NCI-H2196 (cell line): ENCODE measurements at regions not wholly inside any gene's neighbourhood (a gene's known extent, or its start where the extent isn't known, plus 50 kb on each side); places are given as distances from the start of the nearest gene placed in this dataset.

ENCODE experiments used
- DNase-seq: peaks from one replicate; lab custom pipeline; 2025; ENCODE audit not compliant: unreplicated experiment; lab: John Stamatoyannopoulos, UW

DNA sequence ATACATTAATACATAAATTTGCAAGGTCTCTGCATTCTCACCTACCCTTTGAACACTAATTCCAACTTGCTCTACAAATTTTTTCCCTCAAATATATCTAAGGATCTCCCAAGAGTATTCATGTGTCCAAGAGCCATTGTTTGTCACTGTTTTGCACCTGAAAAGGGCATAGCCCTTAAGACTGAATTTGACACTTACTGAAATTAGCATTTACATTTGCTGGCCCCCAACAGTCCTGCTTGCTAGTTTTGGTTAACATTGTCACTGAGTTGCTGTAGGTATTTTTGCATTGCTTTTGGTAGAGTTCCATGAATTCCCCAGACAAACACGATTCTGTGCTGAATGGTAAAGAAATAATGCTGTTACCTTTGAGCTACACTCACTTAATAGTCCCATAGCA lies 57.3 kb downstream of the KCNA4 start:
- no peak for DNase-seq

DNA sequence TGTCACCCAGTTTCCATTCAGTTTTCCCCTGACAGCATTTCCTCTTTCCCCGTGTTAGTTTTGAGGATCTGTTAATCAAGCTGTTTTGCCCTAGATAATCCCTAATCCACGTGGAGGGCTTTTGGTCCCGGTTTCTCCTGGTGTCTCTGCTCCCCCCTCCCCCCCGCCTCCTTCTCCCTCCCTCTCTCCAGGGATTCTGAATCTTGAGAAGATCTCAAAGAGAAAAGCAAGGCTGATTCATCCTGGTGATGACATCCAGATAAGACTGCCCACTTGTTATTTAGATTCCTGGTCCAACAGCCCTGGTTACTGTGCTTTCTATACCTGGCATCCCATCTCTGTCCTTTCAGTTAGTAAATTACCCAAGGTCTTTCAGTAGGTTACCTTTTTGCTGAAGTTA lies 59.4 kb downstream of the KCNA4 start:
- DNase-seq, result no peak

DNA sequence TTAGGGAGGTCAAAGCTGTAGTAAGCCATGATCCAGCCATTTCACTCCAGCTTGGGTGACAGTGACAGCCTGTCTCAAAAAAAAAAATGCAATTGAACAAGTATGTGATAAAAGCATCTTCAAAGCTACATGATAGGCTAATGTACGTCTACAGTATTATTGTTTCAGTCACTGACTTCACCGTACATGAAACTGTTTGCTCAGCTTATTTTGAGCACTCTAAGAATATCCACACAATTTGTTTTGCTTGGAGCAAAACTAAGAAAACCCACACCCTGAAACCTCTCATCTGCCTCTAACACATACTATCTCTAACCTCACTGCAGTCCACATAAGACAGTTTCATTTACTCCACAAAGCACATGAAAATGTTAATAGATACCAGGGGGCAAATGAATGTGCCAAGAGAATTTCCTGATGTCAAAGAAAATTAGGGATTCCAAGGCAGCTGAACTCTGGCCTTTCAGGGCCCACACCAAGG lies 60.7 kb downstream of the KCNA4 start:
- DNase-seq, result no peak

DNA sequence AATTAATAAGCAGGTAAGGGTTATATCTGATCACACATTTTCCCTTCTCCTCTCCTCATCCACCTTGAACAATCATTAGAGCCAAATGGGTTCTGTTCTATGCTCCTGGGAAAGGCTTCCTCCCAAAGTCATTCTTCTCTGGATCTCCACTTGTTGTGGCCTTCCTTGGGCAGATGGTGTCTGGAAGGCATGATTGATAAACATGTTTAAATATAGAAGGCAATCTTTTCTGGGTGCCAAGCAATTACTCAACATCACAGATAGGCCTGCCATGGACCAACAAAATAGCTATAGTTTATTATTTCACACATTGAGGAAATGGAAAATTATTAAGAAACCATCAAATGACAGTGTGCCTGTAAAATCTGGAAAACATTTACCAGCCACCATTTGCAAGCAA lies 73.5 kb downstream of the KCNA4 start:
- no peak for DNase-seq

DNA sequence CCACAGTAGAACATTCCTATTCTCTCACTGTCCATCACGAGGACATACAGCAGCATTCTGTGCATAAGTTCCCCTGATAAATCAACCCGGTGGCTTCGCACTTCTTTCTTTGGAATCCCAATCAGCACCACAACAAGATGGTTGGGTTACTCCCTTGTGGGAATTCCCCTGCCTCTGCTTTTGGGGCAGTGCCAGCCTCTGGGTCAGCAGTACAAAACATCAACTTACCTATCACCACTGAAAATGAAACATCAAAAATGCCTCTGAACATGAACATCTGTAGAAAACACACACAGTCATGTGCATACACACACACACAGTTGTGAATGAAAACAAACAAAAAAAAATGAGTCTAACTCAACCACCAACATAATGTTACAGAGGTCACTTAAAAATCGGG lies 79.3 kb downstream of the KCNA4 start:
- DNase-seq, result no peak

DNA sequence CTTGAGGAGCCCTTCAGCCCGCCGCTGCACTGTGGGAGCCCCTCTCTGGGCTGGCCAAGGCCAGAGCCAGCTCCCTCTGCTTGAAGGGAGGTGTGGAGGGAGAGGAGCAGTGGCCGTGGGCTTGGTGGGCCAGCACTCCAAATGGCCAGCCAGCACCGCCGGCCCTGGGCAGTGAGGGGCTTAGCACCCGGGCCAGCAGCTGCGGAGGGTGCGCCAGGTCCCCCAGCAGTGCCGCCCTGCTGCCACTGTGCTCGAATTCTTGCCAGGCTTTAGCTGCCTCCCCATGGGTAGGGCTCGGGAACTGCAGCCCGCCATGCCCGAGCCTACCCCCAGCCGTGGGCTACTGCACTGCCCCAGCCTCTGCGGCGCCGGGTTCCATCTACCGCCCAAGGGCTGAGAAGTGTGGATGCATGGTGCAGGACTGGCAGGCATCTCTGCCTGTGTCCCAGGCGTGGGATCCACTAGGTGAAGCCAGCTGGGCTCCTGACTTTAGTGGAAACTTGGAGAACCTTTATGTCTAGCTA lies 82.7 kb downstream of the KCNA4 start:
- DNase-seq, result no peak

DNA sequence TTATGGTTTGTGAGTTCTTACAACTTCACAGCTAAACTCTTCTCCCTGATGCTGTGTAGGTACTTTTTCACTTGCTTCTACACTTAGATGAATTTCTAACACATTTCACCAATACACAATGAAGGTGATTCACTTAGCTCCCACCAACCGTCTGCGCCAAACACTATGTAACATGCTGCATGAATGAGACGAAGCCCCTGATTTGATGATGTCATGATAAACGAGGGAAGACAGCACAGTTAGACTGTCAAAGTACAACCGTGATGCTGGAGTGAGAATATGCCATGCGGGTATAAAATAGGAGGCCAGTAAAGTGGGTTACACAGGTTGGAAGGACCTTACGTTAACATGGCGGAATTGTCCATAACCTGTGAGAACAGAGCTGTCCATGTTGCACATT lies 100.8 kb downstream of the KCNA4 start:
- no peak for DNase-seq

DNA sequence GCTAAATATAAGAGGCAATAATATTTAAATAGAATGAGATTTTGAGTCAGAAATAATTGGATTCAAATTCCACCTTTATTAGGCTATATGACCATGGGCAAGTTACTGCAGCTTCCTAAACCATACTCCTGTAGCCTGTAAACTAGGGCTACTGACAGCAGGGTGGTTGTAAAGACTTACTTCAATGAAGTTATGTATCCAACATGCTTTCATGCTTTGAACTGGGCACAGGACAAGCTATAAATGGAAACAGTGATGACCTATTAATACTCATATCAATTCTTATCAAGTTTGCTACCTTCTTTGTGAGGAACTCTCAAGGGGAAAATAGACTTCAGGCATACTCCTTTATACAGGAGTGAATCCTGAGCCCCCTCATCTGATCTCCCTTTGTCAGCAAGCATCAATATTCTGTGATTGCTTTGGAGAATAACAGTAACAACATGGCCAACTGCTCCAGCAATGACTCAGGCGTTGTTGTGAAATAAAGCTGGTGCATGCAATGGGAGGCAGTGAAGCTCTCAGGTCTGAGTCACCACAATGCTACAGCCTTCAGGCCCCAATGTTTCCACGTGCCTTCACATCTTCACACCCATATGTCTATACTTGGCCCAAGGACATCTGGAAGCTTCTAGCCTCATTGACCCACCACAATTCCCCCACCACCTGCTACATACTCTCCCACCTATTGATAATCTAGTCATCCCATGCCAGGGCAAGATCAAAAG lies 102.5 kb downstream of the KCNA4 start:
- DNase-seq, result no peak

DNA sequence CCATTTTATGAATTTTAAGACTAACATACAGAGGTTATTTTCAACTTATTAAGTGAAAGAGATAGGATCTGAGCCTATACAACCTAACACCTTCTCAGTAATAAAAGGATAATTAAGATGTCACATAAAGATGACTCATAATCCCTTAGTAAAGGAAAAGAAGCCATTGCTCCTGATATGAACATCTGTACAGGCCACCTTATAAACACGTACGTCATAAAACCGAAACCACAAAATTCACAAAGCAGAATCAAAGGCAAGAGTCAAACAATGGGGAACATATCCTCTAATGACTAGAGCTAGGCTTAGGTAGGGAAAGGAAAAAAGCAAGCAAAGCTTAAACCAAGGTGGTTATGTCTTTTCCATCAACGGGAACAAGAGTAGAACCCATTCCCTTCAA lies 103.5 kb downstream of the KCNA4 start:
- no peak for DNase-seq

DNA sequence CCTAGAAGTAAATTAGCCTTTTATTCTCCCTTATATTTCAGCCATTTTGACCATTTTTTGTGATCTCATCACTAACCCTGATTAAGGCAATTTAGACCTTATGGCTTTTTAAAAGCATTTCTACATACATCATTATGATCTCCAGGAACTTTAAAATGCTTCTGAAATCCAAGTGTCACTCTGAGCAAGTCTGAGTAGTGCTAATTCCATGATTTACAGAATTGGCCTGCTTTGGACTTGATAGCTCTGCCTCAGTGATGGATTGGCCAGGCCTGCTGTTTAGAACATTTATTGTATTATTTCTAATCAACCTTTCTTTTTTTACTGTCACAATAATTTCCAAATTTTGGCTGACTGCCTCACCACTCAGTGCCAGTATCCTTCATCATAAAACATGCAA lies 116.4 kb downstream of the KCNA4 start:
- no peak for DNase-seq

DNA sequence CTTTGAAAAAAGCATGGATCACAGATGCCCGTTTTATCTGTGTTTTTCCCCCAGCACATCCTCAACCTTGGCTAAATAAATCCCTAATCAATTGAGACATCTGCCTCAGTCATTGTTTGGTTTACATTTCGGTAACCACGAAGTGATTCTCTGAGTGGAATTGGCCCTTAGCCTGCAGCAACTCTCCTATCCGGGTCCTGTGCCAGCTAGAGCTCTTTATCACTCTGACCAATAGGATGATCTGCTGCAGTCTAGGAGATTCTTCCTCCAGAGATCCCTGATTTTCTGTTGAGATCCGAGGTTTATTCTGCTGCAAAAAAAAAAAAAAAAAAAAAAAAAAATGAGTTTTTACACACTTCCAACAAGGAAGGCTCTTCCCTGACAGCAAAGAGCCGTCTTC lies 137.3 kb downstream of the KCNA4 start:
- no peak for DNase-seq

DNA sequence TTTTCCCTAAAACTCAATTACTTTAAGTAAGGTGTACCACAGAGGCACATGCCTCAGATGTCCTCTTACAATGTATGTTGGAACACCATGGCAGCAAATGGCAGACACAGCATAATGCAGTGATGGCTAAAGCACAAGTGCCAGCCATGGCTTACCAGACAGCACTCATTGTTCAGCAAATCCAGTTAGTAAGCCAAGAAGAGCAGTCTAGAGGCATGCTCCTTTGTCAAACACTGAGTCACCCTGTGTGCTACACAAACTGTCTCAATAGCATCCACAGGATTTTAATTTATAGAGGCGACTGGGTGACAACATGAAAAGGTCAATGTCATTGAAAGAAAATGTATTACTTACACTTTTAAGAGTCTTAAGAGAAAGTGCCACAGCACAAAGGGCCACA lies 140.6 kb downstream of the KCNA4 start:
- no peak for DNase-seq

DNA sequence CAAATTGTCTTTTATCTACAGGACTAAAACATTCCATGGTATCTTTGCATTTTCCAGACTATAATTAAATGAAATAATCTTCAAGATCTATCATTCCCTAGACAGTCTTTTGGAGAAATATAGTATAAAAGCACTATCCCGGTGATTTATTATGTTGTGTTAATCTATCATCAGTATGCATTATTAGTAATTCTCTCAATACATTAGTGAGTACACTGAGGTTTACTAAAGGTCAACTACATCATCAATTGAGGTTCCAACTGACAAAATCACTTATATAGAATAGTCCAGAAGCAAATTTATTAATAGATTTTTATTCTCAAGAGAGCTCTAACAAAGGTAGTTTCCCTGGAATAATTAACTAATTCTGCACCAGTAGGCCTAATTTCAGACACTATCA lies 169.6 kb downstream of the KCNA4 start:
- DNase-seq, result no peak

DNA sequence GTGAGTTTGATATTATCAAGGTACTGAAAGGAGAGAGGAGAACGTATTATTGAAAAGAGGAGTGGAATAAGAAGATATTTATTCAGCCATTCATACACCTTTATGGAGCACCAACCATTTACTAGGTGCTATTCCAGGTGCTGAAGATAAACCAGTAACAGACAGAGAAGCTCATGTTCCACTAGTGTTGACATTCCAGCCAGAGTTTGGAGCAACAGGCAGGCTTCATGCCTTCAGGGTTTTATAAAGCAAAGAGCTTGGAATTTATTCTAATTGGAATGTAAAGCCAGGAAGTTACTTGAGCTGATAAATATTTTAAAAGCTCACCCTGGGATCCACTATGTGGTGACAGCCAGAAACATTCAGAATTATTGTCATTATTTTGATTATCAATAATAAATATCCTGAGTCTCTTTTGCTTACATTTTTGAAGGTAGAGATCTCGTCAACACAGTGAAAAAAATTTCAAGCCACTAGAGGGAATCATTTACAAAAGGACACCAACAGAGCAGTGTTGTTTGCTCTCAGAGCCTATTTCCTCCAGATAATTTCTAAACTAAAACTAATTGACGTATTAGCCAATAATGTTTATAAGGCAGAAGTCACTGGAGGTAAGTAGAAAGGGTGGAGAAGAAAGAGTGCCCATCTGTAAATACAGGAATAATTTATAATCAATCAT lies 172.0 kb downstream of the KCNA4 start:
- no peak for DNase-seq

DNA sequence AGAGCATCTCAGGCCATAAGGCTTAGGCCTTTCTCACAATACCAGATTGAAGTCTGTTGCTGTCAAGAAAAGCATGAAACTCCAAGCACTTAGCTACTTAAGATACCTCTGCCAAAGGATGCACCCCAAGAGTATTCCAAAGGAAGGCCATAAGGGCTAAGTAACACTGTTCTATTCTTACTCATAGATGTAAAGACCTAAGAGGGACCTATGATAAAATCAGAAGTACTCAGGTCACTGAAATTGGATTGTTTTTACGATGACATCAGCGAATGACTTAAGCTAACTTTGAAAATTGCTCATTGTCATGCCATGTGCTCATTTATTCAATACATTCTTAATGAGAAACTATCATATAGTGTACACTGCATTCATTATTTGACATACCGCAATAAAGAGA lies 172.8 kb downstream of the KCNA4 start:
- DNase-seq, result no peak

DNA sequence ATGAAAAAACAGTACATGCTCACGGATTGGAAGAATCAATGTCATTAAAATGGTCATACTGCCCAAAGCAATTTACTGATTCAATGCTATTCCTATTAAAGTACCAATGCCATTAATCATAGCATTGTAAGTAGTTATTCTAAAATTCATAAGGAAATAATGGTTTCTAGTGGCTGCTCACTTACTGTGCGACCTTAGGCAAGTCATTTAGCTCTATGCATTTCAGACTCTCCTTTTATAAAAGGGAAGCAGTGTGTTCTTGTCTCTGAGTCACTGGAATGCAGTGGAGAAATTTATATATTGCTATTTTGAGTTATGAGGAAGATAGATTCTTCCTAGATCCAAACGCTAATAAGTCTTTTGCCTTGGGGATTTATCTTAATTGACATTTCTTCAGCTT lies 174.8 kb downstream of the KCNA4 start:
- DNase-seq, result no peak

DNA sequence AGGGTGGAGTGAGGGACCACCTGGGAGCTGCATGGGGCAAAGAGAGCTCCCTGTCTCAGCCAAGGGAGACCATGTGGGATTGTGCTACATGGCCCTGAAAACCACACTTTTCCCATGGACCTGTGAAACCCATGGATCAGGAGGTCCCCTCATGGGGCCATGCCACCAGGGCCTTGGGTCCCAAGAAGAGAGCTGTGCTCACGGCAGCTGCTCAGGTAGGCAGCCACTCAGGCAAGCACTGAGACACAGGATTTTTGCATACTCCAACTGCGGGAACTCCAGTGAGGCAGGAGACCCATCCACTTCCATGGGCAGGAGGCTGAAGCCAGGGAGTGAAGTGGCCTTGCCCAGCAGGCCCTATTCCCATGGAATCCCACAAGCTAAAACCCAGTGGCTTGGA lies 190.0 kb downstream of the KCNA4 start:
- no peak for DNase-seq

DNA sequence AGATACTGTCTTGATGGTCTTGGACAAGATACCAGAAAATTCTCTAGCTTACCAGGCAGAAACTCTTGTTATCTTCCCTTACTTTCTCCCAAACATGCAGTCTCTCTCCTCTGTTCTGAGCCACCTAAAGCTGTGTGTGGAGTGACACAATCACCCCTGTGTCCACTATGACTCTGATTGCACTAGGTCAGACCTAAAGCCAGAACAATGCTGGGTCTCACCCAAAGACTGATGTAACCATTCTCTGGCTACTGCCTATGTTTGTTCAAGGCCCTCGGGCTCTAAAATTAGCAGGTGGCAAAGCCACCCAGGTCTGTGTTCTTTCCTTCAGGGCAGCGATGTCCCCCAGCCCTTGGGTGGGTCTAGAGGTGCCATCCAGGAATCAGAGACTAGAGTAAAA lies 200.5 kb downstream of the KCNA4 start:
- no peak for DNase-seq

DNA sequence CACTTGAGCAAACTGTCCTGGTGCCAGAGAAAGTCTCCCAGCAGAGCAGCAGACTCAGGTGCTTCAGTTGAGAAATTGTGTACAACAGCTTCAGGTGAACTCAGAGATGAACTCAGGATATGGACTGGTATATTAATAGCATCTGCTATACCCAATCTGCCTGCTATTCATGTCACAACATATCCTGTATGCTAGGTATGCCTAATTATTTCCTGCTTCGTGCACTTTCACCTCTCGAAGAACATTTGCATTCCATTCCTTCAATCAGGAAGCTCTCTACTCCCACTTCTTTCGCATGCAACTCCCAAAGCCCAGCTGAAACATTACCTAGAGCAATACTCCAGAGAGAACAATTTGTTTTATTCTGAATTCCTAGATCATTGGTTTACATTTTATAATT lies 207.7 kb downstream of the KCNA4 start:
- no peak for DNase-seq

DNA sequence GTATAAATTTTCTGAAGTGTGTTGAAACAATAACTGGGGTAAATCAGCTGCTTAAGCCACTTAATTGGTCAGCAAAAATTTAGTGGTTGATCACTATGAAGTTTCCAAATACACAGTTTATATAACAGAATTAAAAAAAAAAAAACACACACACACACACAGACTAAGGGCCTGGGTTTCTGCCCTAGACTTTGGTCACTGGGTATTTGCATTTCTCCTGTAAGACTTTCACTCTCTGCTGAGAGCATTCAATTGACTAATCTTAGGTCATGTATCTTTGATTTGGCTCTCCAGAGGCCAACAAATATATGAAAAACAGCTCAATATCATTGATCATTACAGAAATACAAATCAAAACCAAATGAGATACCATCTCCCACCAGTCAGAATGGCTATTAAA lies 214.3 kb downstream of the KCNA4 start:
- no peak for DNase-seq

DNA sequence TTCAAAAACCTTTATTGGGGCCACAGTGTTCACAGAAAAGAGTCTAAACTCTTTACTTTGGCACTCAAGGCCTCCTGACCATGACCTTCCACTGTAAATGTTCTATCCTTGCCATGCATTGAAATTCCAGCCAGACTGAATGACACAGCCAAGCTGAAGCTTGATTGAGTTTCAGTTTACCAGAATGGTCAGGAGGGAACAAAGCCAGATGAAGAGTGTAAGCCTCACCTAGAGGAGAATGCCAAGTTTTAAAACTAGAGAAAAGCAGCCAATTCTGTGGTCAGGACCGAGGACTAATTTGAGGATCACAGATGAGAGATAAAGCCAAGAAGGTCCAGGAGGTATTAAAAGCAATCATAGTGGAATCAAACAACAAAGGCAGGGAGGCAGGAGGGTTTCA lies 215.3 kb downstream of the KCNA4 start:
- DNase-seq, result no peak

DNA sequence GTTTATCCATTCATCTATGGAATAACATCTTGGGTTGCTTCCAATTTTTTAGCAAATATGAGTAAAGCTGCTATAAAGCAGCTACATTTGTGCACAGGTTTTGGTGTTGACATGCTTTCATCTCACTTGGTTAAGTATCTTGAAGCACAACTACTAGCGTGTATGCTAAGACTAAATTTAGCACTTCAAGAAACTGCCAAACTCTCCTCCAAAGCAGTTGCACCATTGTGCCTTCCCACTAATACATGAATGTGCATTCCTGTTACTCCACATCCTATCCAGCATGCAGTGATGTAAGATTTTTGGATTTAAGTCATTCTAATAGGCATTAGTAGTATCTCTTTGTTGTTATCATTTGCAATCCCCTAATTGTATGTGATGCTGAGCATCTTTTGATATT lies 230.7 kb downstream of the KCNA4 start:
- no peak for DNase-seq

DNA sequence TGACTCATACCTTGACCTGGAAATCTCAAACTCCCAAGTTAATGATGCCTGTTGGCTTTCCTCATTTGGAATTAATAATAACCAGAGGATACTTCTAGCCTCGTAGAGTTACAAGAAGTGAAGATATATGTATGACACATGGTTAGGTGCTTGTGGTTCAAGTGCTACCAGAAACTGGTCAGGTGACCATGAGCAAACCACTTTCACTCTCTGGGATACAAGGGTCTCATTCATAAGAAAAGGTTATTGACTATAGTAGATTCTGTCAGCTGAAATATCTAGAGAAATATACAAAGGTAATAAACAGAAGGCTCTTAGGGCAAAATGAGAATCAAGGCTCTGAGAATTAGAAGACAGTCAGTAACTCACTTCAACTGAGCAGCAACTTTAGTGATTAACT lies 233.3 kb downstream of the KCNA4 start:
- DNase-seq, result no peak
